Liver (tissue), 8 donors: ENCODE measurements at regions not wholly inside any gene's neighbourhood (a gene's known extent, or its start where the extent isn't known, plus 50 kb on each side); places are given as distances from the start of the nearest gene placed in this dataset.

Source experiments
- DNase-seq: peaks from one replicate; pipeline ENCODE4 v3.0.0-alpha.2; 2017; ENCODE audit warnings: low spot score
- H3K27ac ChIP-seq, 2 donors: one replicate each; pipeline ENCODE4 v1.7.0; 2013; ENCODE audit warnings: inconsistent platforms in 2 of 2, low read length in 2 of 2, control low read depth in 1 of 2, low read depth in 1 of 2, mild to moderate bottlenecking in 1 of 2
- H3K27me3 ChIP-seq, 4 donors: one replicate each; pipeline versions ENCODE4 v1.6.1 to v1.7.0; 2013; ENCODE audit warnings: low read length in 3 of 4, inconsistent platforms in 1 of 4, mild to moderate bottlenecking in 1 of 4, moderate library complexity in 1 of 4; ENCODE audit not compliant: control insufficient read depth in 4 of 4, insufficient read depth in 4 of 4
- H3K36me3 ChIP-seq, 4 donors: one replicate each; pipeline versions ENCODE4 v1.6.1 to v1.7.0; 2013; ENCODE audit warnings: low read length in 3 of 4, mild to moderate bottlenecking in 3 of 4, low read depth in 1 of 4, moderate library complexity in 1 of 4; ENCODE audit not compliant: control insufficient read depth in 4 of 4, insufficient read depth in 3 of 4
- H3K4me1 ChIP-seq, 4 donors: one replicate each; pipeline versions ENCODE4 v1.6.1 to v1.7.0; 2013; ENCODE audit warnings: low read length in 3 of 4, mild to moderate bottlenecking in 3 of 4, moderate library complexity in 1 of 4; ENCODE audit not compliant: control insufficient read depth in 4 of 4, insufficient read depth in 4 of 4
- H3K4me3 ChIP-seq, 3 donors: one replicate each; pipeline versions ENCODE4 v1.6.1 to v1.7.0; 2013; ENCODE audit warnings: low read length in 3 of 3, control low read depth in 1 of 3, low read depth in 1 of 3, mild to moderate bottlenecking in 1 of 3
- H3K9ac ChIP-seq, 2 donors: one replicate each; pipeline ENCODE4 v1.7.0; 2013; ENCODE audit warnings: low read length in 2 of 2, mild to moderate bottlenecking in 2 of 2, moderate library complexity in 2 of 2, control low read depth in 1 of 2, low read depth in 1 of 2
- H3K9me3 ChIP-seq, 4 donors: one replicate each; pipeline versions ENCODE4 v1.6.1 to v1.7.0; 2013; ENCODE audit warnings: low read length in 3 of 4; ENCODE audit not compliant: control insufficient read depth in 4 of 4
- CTCF ChIP-seq: fragments of 150-350 bp; IDR thresholded peaks from 2 replicates; pipeline ENCODE4 v1.5.1; 2017; ENCODE audit warnings: improper control_type of control experiment, low read depth, low read length; ENCODE audit not compliant: missing input control
- EGR1 ChIP-seq, 2 donors: IDR thresholded peaks; 2 replicates each; pipeline ENCODE4 v1.6.1; 2016 to 2018; ENCODE audit warnings: antibody characterized with exemption in 2 of 2, low read depth in 2 of 2
- FOXA1 ChIP-seq: IDR thresholded peaks from 2 replicates; pipeline ENCODE4 v1.6.1; 2016; ENCODE audit warnings: antibody characterized with exemption
- FOXA2 ChIP-seq: IDR thresholded peaks from 2 replicates; pipeline ENCODE4 v1.6.1; 2016; ENCODE audit warnings: antibody characterized with exemption
- GABPA ChIP-seq, 2 donors: IDR thresholded peaks in 1 of 2; conservative IDR thresholded peaks in 1 of 2; 2 replicates each; pipeline ENCODE4 v1.6.1; 2016; ENCODE audit warnings: antibody characterized with exemption in 2 of 2, mild to moderate bottlenecking in 1 of 2, moderate library complexity in 1 of 2
- HNF4A ChIP-seq, 2 donors: conservative IDR thresholded peaks; 2 replicates each; pipeline ENCODE4 v1.6.1; 2016; ENCODE audit warnings: antibody characterized with exemption in 2 of 2, mild to moderate bottlenecking in 2 of 2
- HNF4G ChIP-seq: IDR thresholded peaks from 2 replicates; pipeline ENCODE4 v1.6.1; 2016; ENCODE audit warnings: antibody characterized with exemption
- JUND ChIP-seq, 2 donors: IDR thresholded peaks; 2 replicates each; pipeline ENCODE4 v1.6.1; 2016; ENCODE audit warnings: antibody characterized with exemption in 2 of 2
- MAX ChIP-seq: IDR thresholded peaks from 2 replicates; pipeline ENCODE4 v1.6.1; 2016; ENCODE audit warnings: antibody characterized with exemption
- NR2F2 ChIP-seq: IDR thresholded peaks from 2 replicates; pipeline ENCODE4 v1.6.1; 2016; ENCODE audit warnings: antibody characterized with exemption
- RAD21 ChIP-seq, 2 donors: IDR thresholded peaks; 2 replicates each; pipeline ENCODE4 v1.6.1; 2016; ENCODE audit warnings: antibody characterized with exemption in 2 of 2, mild to moderate bottlenecking in 2 of 2
- RXRA ChIP-seq, 2 donors: IDR thresholded peaks; 2 replicates each; pipeline ENCODE4 v1.6.1; 2017 to 2018; ENCODE audit warnings: antibody characterized with exemption in 2 of 2, mild to moderate bottlenecking in 1 of 2
- SP1 ChIP-seq: IDR thresholded peaks from 2 replicates; pipeline ENCODE4 v1.6.1; 2018; ENCODE audit warnings: antibody characterized with exemption, mild to moderate bottlenecking
- TAF1 ChIP-seq: conservative IDR thresholded peaks from 2 replicates; pipeline ENCODE4 v1.6.1; 2016; ENCODE audit warnings: antibody characterized with exemption, mild to moderate bottlenecking
- WGBS: extraction: QIAGEN DNeasy Blood & Tissue Kit; methylation state at CpG from one replicate; pipeline ENCODE4 v1.1.7; 2013; 5-methylcytosine and 5-hydroxymethylcytosine counted together
- donor health status: healthy.
- donor health status: healthy.
- donor health status: healthy.
- donor health status: healthy.
- donor health status: healthy.

- H3K4me3 ChIP-seq: no peak overlapping the region
- H3K9ac ChIP-seq: no peak overlapping the region
- no peaks in the 10 kb centered on the region for H3K4me1 ChIP-seq
- DNase-seq: no peak
- peaks cover 0 to 5% (median 0%) of the 10 kb centered on the region in 4 donors for H3K27me3 ChIP-seq
- WGBS: 66% methylated on average over 5 of the region's 5 CpGs
- H3K9me3 ChIP-seq: no peaks in the 10 kb centered on the region
- no peak for TF ChIP-seq RAD21 (IDR thresholded peaks at IDR 0.05)
- TF ChIP-seq GABPA (IDR thresholded peaks at IDR 0.05 in 1 of 2, conservative IDR thresholded peaks at IDR 0.05 in 1 of 2): no peak
- no peak for TF ChIP-seq EGR1 (IDR thresholded peaks at IDR 0.05; ENCODE audit: low read depth in 2 of 2)
- no peak for TF ChIP-seq NR2F2
- no peak for TF ChIP-seq HNF4A (conservative IDR thresholded peaks at IDR 0.05)
- TF ChIP-seq FOXA1: no peak
- no peak for TF ChIP-seq RXRA (IDR thresholded peaks at IDR 0.05)
- TF ChIP-seq CTCF: no peak
- no peak for TF ChIP-seq SP1
- no peaks in the 10 kb centered on the region for H3K36me3 ChIP-seq
- no peak overlapping the region for H3K27ac ChIP-seq
Observed at GRCh38 chr21:31804008-31804394, 68.8 kb upstream of the HUNK start.

GRCh38 chr21:31803039-31804007, 69.5 kb upstream of the HUNK start:
- Histone ChIP-seq H3K9me3 (no peaks in the 10 kb centered on the region), H3K9ac (no peak overlapping the region), H3K36me3 (no peaks in the 10 kb centered on the region), H3K27ac (no peak overlapping the region), H3K4me1 (no peaks in the 10 kb centered on the region), H3K27me3 (peaks cover 0 to 5% (median 0%) of the 10 kb centered on the region in 4 donors), H3K4me3 (no peak overlapping the region)
- no peak for DNase-seq
- no peak for TF ChIP-seq FOXA1
- no peak for TF ChIP-seq JUND (IDR thresholded peaks at IDR 0.05)
- no peak for TF ChIP-seq FOXA2
- no peak for TF ChIP-seq CTCF
- TF ChIP-seq RAD21 (IDR thresholded peaks at IDR 0.05): no peak
- no peak for TF ChIP-seq MAX
- no peak for TF ChIP-seq SP1
- TF ChIP-seq HNF4A (conservative IDR thresholded peaks at IDR 0.05): no peak
- TF ChIP-seq RXRA (IDR thresholded peaks at IDR 0.05): no peak
- no peak for TF ChIP-seq TAF1
- no peak for TF ChIP-seq HNF4G
- 81% methylated on average over 20 of the region's 20 CpGs for WGBS
